CD4-positive, alpha-beta T cell treated with Interleukin-15 for 4 hours (primary cell): ENCODE measurements at regions not wholly inside any gene's neighbourhood (a gene's known extent, or its start where the extent isn't known, plus 50 kb on each side); places are given as distances from the start of the nearest gene placed in this dataset.
A peak's percentile ranks its signal among the peaks of the same experiment; 100 is the strongest.
"Not testable (repeated sequence)": the region's sequence is repeated elsewhere in the genome, so short reads cannot be mapped to it uniquely, and the experiment has no call there.

Experiments used
- DNase-seq: peaks from one replicate; pipeline ENCODE4 v3.0.0-alpha.2; 2020; ENCODE audit warnings: low spot score

DNA sequence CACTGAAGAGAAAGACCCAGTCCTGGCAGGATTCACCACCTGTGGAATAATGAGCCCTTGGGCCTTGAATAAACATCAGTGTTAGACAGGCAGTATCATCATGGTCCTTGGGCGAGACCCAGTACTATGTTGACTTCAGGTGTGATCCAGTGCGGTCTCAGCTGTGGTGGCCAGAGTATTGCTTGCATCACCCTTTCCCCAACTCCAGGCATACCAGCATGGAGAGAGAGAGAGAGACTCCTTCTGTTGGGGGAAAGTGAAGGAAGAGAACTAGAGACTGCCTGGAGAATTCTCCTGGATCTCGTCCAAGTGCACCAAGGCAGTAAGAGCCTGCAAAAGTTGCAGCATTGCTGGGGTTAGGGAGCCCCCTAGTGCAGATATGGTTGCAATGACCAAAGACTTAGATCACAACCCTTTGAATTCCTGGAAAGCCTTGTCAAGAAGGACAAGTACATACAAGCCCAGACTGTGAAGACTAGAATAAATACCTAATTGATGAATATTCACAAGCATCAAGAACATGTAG, 61.1 kb upstream of the VAMP7 start:
- peak; percentile 30 for DNase-seq

DNA sequence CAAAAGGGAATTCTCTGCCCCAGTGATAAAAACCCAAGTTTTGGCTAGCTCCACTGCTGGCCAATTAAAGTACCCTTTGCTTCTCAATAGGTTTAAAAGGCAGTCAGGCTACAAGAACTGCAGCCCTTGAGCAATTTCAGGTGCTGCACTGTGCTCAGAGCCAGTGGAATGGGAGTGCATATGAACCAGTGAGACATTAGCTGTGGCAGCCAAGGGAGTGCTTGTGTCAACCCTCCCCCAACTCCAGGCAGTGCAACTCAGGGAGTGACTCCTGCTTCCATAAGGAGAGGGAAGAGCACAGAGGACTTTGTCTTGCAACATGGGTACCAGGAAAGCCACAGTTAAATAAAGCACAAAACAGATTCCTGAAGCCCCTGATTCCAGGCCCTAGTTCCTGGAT, 61.6 kb upstream of the VAMP7 start:
- no peak for DNase-seq

- not testable (repeated sequence) for DNase-seq
These were observed 66.8 kb upstream of the VAMP7 start for GRCh38 chrX:155814391-155814790.

DNA sequence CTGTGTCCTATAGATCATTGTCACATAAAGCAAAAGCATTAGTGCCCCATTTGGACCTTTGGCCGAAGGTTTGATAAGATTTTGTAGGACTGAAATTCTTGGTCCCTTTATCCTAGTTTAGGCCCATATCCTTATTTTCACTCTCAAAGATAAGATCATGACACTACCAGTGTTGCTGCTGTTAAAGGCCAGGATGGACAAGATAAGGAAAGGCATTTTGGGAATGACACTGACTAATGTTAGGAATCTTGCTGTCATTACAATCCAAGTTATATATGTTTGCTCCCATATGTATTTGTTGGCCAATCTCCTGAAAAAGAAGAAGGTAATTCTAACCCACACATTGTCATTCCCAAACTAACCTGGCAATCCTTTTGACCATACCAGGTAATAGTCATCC, 101.3 kb upstream of the VAMP7 start:
- no peak for DNase-seq

DNA sequence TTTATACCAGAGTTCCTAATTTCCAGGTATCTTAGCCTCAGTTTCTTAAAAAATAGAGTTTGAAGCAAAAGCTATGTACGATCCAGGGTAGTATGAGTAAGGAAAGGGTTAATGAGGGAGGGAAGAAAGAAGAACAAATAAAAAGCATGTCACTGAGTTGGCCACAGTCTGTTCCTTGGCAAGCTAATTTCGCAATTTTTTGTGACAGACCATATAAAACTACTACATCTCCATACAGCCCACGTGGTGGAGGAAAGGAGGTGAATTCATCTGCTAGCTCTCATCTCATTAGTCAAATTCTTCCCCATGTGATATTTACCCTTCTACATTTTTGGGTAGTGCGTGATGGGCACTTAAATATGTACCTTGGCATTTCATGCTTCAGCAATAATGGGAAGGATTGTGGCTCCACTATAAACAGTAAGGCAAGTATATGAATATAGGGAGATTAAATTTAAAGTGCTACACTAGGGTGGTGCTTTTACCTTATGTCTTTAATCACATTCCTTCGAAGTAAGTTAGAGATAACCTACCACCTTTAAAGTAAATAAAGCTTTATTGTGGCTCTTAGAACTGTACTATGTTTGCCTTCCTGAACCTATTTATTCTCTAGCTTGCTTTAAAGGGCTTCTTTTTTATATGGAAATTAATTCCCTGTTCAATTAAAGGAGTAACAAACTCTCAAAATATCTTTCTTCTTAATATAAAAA, 102.1 kb upstream of the VAMP7 start:
- DNase-seq = no peak

DNA sequence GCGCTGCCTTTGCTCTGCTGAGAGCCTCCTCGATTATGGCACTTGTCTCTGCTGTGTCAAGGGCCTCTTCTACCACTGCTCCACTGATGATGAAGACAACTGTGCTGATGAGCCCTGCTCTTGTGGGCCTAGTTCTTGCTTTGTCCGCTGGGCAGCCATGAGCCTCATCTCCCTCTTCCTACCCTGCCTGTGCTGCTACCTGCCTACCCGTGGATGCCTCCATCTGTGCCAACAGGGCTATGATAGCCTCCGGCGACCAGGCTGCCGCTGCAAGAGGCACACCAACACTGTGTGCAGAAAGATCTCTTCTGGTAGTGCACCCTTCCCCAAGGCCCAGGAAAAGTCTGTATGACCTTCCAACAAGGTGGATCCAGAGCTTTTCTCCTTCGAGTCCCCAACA, 106.8 kb upstream of the VAMP7 start:
- no peak for DNase-seq

DNA sequence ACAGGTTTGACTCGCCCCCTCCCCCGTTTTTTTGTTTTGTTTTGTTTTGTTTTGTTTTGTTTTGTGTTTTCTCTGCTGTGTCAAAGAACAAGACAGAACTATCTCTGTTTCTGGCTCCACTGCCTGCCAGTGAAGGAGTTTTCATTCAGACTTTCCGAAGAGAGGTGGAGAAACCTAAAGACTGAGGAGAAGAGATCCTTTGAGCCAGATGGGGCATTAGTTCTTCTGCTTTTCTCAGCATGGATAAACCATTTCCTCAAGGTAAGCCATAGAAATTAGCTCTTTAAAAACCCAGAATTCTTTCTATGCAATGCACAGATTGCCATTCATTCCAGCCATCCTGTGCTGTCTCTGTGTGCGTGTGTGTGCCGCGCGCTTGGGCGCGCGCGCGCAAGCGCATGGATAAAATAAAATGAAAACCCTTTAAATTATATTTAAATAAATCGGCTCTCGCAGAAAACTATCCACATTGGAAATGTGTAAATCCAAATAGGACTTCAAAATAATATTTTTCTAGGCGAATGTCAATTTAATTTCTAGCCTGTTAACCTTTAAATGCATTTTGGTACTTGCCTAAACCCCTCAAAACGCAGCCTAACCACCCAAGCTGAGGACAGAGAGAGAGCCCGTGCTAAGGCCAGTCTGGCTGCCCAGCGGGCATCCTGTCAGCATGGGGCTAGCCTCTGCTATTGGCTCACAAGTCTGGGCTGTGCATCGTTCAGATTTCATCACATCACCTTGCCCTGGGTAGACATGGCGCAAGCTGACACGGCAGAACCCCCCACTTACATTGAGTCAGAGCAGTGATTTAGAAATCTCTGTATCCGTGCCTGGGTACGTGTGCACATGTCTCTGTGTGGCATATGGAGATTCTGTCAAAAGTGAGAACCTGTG, 113.0 kb upstream of the VAMP7 start:
- no peak for DNase-seq

DNA sequence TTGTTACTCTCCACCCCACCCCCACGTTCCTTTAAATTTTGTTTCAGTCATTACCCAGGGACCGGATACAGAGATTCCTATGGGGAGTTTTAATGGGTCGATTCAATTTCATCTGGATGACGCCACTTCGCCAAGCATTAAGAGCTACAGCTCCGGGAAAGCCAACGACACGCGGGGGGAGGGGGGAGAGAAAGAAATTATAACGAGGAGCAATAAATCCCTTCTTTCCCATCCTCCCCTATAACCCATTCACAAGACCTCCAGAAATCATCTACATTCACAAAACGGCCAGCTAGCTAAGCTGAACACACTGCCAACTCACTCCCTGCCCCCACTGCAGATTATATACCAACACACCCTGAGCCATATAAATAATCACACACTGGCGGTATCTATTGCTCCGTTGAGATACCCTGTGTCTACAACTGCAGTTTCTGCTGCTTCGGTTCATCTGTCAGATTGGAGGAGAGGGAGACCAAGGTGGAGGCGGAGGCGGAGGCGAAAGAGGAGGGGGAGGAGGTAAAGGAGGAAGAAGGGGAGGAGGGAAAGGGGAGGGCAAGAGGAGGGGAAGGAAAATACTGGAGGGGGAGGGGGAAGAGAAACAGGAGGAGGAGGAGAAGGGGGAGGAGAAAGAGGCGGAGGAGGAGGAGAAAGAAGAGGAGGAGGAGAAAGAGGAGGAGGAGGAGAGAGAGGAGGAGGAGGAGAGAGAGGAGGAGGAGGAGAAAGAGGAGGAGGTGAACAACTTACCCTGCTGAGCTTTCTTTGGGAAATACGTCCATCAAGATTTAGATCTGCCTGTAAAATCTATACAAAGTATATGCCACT, 113.9 kb upstream of the VAMP7 start:
- DNase-seq = peak; percentile 37

DNA sequence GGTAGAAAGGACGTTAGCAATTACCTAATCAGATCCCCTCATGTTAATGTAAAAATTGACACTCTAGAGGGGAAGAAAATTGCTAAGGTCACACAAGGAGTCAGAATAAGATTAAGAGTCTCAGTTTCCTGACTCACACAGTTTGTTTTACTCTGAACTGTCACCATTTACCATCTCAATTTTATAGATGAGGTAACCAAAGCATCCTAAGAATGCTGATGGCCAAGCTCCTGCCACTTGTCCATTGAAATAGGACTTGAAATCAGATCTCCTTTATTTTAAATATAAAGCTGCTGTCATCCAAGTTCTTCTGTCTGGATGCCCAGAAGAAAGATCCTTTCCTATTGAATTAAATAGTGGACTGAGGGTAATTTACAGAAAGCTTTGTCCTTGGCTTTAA, 114.8 kb upstream of the VAMP7 start:
- no peak for DNase-seq

DNA sequence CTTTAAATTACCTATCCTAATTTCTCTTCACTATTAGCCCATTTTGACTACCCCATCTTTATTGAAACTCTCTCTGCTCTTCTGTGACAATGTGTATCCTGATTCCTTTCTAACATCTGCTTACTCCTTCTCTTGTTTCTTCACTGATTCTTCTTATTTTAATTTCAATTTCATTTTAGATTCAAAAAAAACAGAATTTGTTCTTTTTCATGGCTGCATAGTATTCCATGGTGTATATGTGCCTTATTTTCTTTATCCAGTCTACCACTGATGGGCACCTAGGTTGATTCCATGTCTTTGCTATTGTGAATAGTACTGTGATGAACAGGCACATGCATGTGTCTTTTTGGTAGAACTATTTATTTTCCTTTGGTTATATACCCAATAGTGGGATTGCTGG, 120.0 kb upstream of the VAMP7 start:
- no peak for DNase-seq

- no peak for DNase-seq
These were observed 123.9 kb upstream of the VAMP7 start for GRCh38 chrX:155757046-155757759.

GRCh38 chrX:155755706-155756337, 125.3 kb upstream of the VAMP7 start:
- no peak for DNase-seq

GRCh38 chrX:155751131-155751530, 130.0 kb upstream of the VAMP7 start:
- DNase-seq = no peak

GRCh38 chrX:155747520-155747919, 133.6 kb upstream of the VAMP7 start:
- DNase-seq = no peak

- DNase-seq = no peak
These were observed 133.0 kb upstream of the TMLHE start for GRCh38 chrX:155745792-155746191.

DNA sequence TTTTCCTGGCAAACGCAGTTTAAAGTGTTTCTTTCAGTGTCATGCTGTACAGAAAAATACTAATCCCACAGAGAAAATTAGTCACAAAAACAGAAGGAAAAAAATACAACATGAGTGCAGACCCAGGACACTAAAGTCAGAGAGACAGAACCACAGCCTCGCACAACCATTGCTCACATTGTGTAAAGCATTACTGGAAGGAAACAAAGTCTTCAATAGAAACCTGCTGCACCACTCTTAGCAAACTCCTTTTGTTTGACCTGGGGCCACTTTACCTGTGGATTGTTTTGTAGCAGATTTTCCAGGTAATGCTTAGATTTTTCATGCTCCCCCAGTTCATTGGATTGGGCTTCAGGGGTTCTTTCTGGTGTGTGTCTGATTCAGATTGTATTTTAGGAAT, 131.8 kb upstream of the TMLHE start:
- no peak for DNase-seq

DNA sequence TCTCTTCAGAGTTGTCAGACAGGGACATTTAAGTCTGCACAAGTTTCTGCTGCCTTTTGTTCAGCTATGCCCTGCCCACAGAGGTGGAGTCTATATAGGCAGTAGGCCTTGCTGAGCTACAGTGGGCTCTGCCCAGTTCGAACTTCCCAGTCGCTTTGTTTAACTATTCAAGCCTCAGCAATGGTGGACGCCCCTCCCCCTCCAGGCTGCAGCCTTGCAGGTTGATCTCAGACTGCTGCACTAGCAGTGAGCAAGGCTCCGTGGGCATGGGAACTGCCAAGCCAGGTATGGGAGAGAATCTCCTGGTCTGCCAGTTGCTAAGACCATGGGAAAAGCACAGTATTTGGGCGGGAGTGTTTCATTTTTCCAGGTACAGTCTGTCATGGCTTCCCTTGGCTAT, 115.6 kb upstream of the TMLHE start:
- DNase-seq = not testable (repeated sequence)

GRCh38 chrX:155718972-155719586, 106.3 kb upstream of the TMLHE start:
- DNase-seq = no peak

DNA sequence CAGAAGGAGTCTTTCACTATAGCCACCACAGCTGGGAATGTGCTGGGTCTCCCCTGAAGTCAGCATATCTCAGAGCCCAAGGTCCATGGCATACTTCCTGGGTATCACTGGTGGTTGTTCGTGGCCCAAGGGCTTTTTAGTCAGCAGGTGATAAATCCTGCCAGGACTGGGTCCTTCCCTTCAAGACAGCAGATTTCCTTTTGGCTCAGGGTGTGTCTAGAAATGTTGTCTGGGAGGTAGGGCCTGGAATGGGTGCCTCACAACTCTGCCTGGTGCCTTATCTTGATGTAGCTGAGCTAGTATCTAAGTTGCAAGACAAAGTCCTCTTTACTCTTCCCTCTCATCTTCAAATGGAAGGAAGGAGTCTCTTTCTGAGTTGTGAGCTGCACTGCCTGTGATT, 102.4 kb upstream of the TMLHE start:
- no peak for DNase-seq

- DNase-seq = no peak
These were observed 82.7 kb upstream of the TMLHE start for GRCh38 chrX:155695419-155695818.

DNA sequence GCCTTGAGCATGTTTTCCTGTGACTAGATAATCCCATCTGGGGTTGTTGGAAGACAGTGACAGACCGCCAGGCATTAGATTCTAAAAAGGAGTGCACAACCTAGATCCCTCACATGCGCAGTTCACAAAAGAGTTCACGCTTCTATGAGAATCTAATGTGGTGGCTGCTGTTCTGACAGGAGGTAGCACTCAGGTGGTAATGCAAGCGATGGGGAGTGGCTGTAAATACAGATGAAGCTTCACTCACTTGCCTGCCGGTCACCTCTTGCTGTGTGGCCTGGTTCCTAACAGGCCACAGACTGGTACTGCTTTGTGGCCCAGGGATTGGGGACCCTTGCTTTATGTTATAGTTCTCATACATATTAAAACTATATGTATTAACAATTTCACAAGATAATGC, 81.9 kb upstream of the TMLHE start:
- no peak for DNase-seq
